HCT116 (cell line): ENCODE measurements at regions not wholly inside any gene's neighbourhood (a gene's known extent, or its start where the extent isn't known, plus 50 kb on each side); places are given as distances from the start of the nearest gene placed in this dataset.

Experiments used
- ATAC-seq: fragments of 200-7000 bp; cut with Tn5 transposase; 2 replicates; pipeline ENCODE4 v1.9.1; 2020; ENCODE audit warnings: mild to moderate bottlenecking, moderate library complexity
- BruUV-seq: library from RNA; stranded (reverse); fragments of 400-500 nt; replicated peaks from 2 replicates; lab custom pipeline; 2021; lab: Mats Ljungman, UMichigan
- CTCF ChIA-PET: fragments of 300-600 bp; sonication (Branson Sonifier 250); formaldehyde crosslinking; loops from one replicate; lab custom pipeline; 2021; ENCODE audit warnings: antibody characterized with exemption; lab: Charles Lee
- POLR2A ChIA-PET: fragments of 300-600, 350-600 bp; sonication (Branson Sonifier 250); formaldehyde crosslinking; loops from one replicate; lab custom pipeline; 2021; ENCODE audit warnings: antibody characterized with exemption; lab: Charles Lee
- RAD21 ChIA-PET, 2 experiments: fragments of 300-600 bp; sonication (Branson Sonifier 250); formaldehyde crosslinking; loops; one replicate each; lab custom pipeline; 2023; ENCODE audit warnings: low total read pairs in 2 of 2; ENCODE audit not compliant: uncharacterized antibody in 2 of 2, unreplicated experiment in 2 of 2, low non-redundant PET in 1 of 2; lab: Charles Lee
- DNase-seq: peaks from one replicate; pipeline ENCODE4 v3.0.0-alpha.2; 2010; ENCODE audit warnings: low read depth, low spot score
- H2AFZ ChIP-seq: fragments of 200-600 bp; shearing (Covaris generic), sonication (generic); 2 replicates; pipeline ENCODE4 v1.6.1; 2017; ENCODE audit warnings: low read depth, mixed run types, mixed read lengths, antibody characterized with exemption, low read length; ENCODE audit not compliant: poor library complexity, severe bottlenecking
- H3K27ac ChIP-seq: 2 replicates; pipeline ENCODE4 v1.5.1; 2012; ENCODE audit warnings: low read depth, low read length
- H3K27me3 ChIP-seq: fragments of 200-600 bp; sonication (generic); 2 replicates; pipeline ENCODE4 v1.6.1; 2016; ENCODE audit warnings: mixed run types, low read length, mixed read lengths; ENCODE audit not compliant: insufficient read depth
- H3K36me3 ChIP-seq, 2 experiments: fragments of 200-500 bp in 1 of 2; fragments of 200-600 bp in 1 of 2; sonication (Bioruptor generic) in 1 of 2; sonication (generic) in 1 of 2; 2 replicates each; pipeline versions ENCODE4 v1.5.1 to v1.6.1; 2014 to 2016; ENCODE audit warnings: low read length in 2 of 2, inconsistent platforms in 1 of 2, mixed read lengths in 1 of 2, mixed run types in 1 of 2; ENCODE audit not compliant: insufficient read depth in 2 of 2, control insufficient read depth in 1 of 2
- H3K4me1 ChIP-seq, 2 experiments: fragments of 200-600 bp in 1 of 2; sonication (generic) in 1 of 2; 2 replicates each; pipeline versions ENCODE4 v1.5.1 to v1.6.1; 2012 to 2017; ENCODE audit warnings: low read length in 2 of 2, inconsistent platforms in 1 of 2, mild to moderate bottlenecking in 1 of 2, mixed read lengths in 1 of 2, mixed run types in 1 of 2, moderate library complexity in 1 of 2; ENCODE audit not compliant: insufficient read depth in 2 of 2, control insufficient read depth in 1 of 2
- H3K4me2 ChIP-seq: fragments of 200-600 bp; sonication (generic); 2 replicates; pipeline ENCODE4 v1.6.1; 2017; ENCODE audit warnings: mixed run types, low read length, mixed read lengths
- H3K4me3 ChIP-seq, 2 experiments: fragments of 200-600 bp in 1 of 2; sonication (generic) in 1 of 2; replicated peaks in 1 of 2; 2 replicates each; pipeline ENCODE4 v1.5.1; 2011 to 2016; ENCODE audit warnings: low read length in 2 of 2, control low read depth in 1 of 2, low read depth in 1 of 2, mild to moderate bottlenecking in 1 of 2, mixed read lengths in 1 of 2, mixed run types in 1 of 2
- H3K79me2 ChIP-seq: fragments of 200-600 bp; sonication (generic); 2 replicates; pipeline ENCODE4 v1.6.1; 2017; ENCODE audit warnings: mild to moderate bottlenecking, mixed run types, low read length, moderate library complexity, mixed read lengths; ENCODE audit not compliant: insufficient read depth
- H3K9ac ChIP-seq: fragments of 200-600 bp; sonication (generic); 2 replicates; pipeline ENCODE4 v1.6.1; 2016; ENCODE audit warnings: low read length, mixed read lengths
- H3K9me2 ChIP-seq: fragments of 200-600 bp; sonication (generic), shearing (Covaris generic); 2 replicates; pipeline ENCODE4 v1.6.1; 2017; ENCODE audit warnings: mixed run types, mild to moderate bottlenecking, moderate library complexity; ENCODE audit not compliant: insufficient read depth
- H3K9me3 ChIP-seq, 2 experiments: fragments of 200-500 bp in 1 of 2; fragments of 200-600 bp in 1 of 2; sonication (Bioruptor generic) in 1 of 2; sonication (generic) in 1 of 2; 2 replicates each; pipeline ENCODE4 v1.6.1; 2014 to 2017; ENCODE audit warnings: low read length in 2 of 2, mixed read lengths in 2 of 2, inconsistent platforms in 1 of 2, low read depth in 1 of 2, mild to moderate bottlenecking in 1 of 2, mixed run types in 1 of 2, moderate library complexity in 1 of 2; ENCODE audit not compliant: control insufficient read depth in 1 of 2, insufficient read depth in 1 of 2
- H4K20me1 ChIP-seq: fragments of 200-600 bp; sonication (generic), shearing (Covaris generic); 2 replicates; pipeline ENCODE4 v1.6.1; 2017; ENCODE audit warnings: mixed run types, mild to moderate bottlenecking, moderate library complexity; ENCODE audit not compliant: insufficient read depth
- ATF3 ChIP-seq: IDR thresholded peaks from 2 replicates; pipeline ENCODE4 v1.6.1; 2012
- CBX3 ChIP-seq: IDR thresholded peaks from 2 replicates; pipeline ENCODE4 v1.6.1; 2012; ENCODE audit warnings: low read depth
- CTCF ChIP-seq, 3 experiments: fragments of 200-600 bp in 1 of 3; sonication (generic) in 1 of 3; IDR thresholded peaks in 2 of 3; conservative IDR thresholded peaks in 1 of 3; 2 replicates each; pipeline ENCODE4 v1.5.1; 2012 to 2017; ENCODE audit warnings: low read depth in 2 of 3, low read length in 2 of 3, antibody characterized with exemption in 1 of 3, borderline replicate concordance in 1 of 3, control low read depth in 1 of 3, mild to moderate bottlenecking in 1 of 3, mixed read lengths in 1 of 3, mixed run types in 1 of 3, moderate library complexity in 1 of 3; ENCODE audit not compliant: insufficient read depth in 1 of 3
- ELF1 ChIP-seq: IDR thresholded peaks from 2 replicates; pipeline ENCODE4 v1.6.1; 2012; ENCODE audit warnings: low read depth, borderline replicate concordance
- EZH2phosphoT487 ChIP-seq: fragments of 200-600 bp; IDR thresholded peaks from 2 replicates; pipeline ENCODE4 v1.6.1; 2018; ENCODE audit warnings: antibody characterized with exemption, borderline replicate concordance
- FOSL1 ChIP-seq: IDR thresholded peaks from 2 replicates; pipeline ENCODE4 v1.6.1; 2012; ENCODE audit warnings: low read depth
- JUND ChIP-seq: IDR thresholded peaks from 2 replicates; pipeline ENCODE4 v1.6.1; 2012
- MAX ChIP-seq: IDR thresholded peaks from 2 replicates; pipeline ENCODE4 v1.6.1; 2012
- POLR2AphosphoS5 ChIP-seq: IDR thresholded peaks from 2 replicates; pipeline ENCODE4 v1.6.1; 2011; ENCODE audit warnings: mild to moderate bottlenecking, low read depth, low read length, moderate library complexity
- RAD21 ChIP-seq: IDR thresholded peaks from 2 replicates; pipeline ENCODE4 v1.6.1; 2012; ENCODE audit warnings: low read depth, mild to moderate bottlenecking
- REST ChIP-seq: IDR thresholded peaks from 2 replicates; pipeline ENCODE4 v1.6.1; 2012; ENCODE audit warnings: low read depth
- SIN3A ChIP-seq: IDR thresholded peaks from 2 replicates; pipeline ENCODE4 v1.6.1; 2012; ENCODE audit warnings: low read depth
- SP1 ChIP-seq: IDR thresholded peaks from 2 replicates; pipeline ENCODE4 v1.6.1; 2012; ENCODE audit warnings: low read depth
- SRF ChIP-seq: IDR thresholded peaks from 2 replicates; pipeline ENCODE4 v1.6.1; 2012; ENCODE audit warnings: low read depth
- ZFX ChIP-seq: fragments of 450-650 bp; IDR thresholded peaks from 2 replicates; pipeline ENCODE4 v1.6.1; 2017
- intact Hi-C: fragments of 100-400 bp; cut with micrococcal nuclease; formaldehyde crosslinking; loops from 2 replicates; pipeline ENCODE4 v1.10.0; 2022

- RAD21 ChIA-PET: no interaction called here
These were observed 155.0 kb downstream of the SLC7A11 start for GRCh38 chr4:138087066-138087719.

More at GRCh38 chr4:138087066-138087719, 155.0 kb downstream of the SLC7A11 start:
- Histone ChIP-seq H3K4me2 (no peak overlapping the region), H3K4me3 (no peak overlapping the region), H2AFZ (no peak overlapping the region), H3K9me2 (no peaks in the 10 kb centered on the region), H3K9ac (no peak overlapping the region), H3K9me3 (no peaks in the 10 kb centered on the region), H4K20me1 (no peaks in the 10 kb centered on the region), H3K27me3 (no peaks in the 10 kb centered on the region), H3K4me1 (peaks cover 0 to 13% of the 10 kb centered on the region in 2 experiments; a peak in 2 of 4 replicates), H3K36me3 (no peaks in the 10 kb centered on the region), H3K79me2 (no peaks in the 10 kb centered on the region), H3K27ac (no peak overlapping the region)
- POLR2A ChIA-PET: no interaction called here
- no TSS peak for BruUV-seq
- CTCF ChIA-PET: no interaction called here
- ATAC-seq: no peak
- no peak for DNase-seq
- intact Hi-C loops: no loop called here
- TF ChIP-seq FOSL1 (no peak), ATF3 (no peak), SP1 (no peak), MAX (no peak), POLR2AphosphoS5 (no peak), CTCF (IDR thresholded peaks at IDR 0.05 in 2 of 3, conservative IDR thresholded peaks at IDR 0.05 in 1 of 3; ENCODE audit: borderline replicate concordance in 1 of 3, insufficient read depth in 1 of 3, low read depth in 2 of 3, low read length in 2 of 3) (no peak), SIN3A (no peak), CBX3 (no peak), JUND (no peak), REST (no peak), ELF1 (no peak), SRF (no peak), EZH2phosphoT487 (no peak), ZFX (no peak), RAD21 (no peak)
